ENCODE measurements at regions not wholly inside any gene's neighbourhood (a gene's known extent, or its start where the extent isn't known, plus 50 kb on each side); places are given as distances from the start of the nearest gene placed in this dataset.

DNA sequence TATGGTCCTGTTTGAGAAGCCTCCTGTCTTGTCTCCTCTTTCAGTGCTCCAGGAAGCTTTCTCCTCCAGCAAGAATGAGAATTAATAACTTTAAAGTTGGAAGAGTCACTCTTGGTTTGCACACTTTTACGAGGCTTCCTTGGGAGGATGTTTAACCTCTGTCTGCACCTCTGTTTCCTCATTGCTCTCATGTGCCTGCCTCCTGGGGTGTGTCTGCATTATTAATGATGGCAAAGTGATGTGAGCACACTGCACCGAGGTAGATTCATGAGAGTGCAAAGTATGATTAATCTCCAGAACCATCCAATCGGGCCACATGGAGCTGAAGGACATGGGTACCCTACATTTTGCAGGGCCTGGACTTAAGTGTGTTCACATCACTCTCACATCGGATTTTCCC lies 73.5 kb upstream of the TENM4 start:
- TF ChIP-seq FOXA1 (IDR thresholded peaks at IDR 0.05) (no peak), SP1 (IDR thresholded peaks at IDR 0.05) (no peak), SUZ12 (IDR thresholded peaks at IDR 0.05) (no peak), FOXM1 (IDR thresholded peaks at IDR 0.05; ENCODE audit: borderline replicate concordance) (no peak), CTBP1 (IDR thresholded peaks at IDR 0.05; ENCODE audit: borderline replicate concordance) (no peak), FOXK2 (IDR thresholded peaks at IDR 0.05) (no peak), ELF4 (IDR thresholded peaks at IDR 0.05) (no peak), BHLHE40 (IDR thresholded peaks at IDR 0.05; ENCODE audit: borderline replicate concordance) (no peak)
